ENCODE measurements at regions not wholly inside any gene's neighbourhood (a gene's known extent, or its start where the extent isn't known, plus 50 kb on each side); places are given as distances from the start of the nearest gene placed in this dataset.
"Not testable (repeated sequence)": the region's sequence is repeated elsewhere in the genome, so short reads cannot be mapped to it uniquely, and the experiment has no call there.

- no peak overlapping the region for H3K27ac ChIP-seq
- no peaks in the 10 kb centered on the region for H3K36me3 ChIP-seq
- no peaks in the 10 kb centered on the region for H3K27me3 ChIP-seq
- H3K4me1 ChIP-seq (ENCODE audit: insufficient read depth), result no peaks in the 10 kb centered on the region
- no peak for DNase-seq
- no peaks in the 10 kb centered on the region for H3K9me3 ChIP-seq
- no peak overlapping the region for H3K4me3 ChIP-seq
- intact Hi-C loops (cut with DNase I), result no loop called here
- TF ChIP-seq CTCF (IDR thresholded peaks at IDR 0.05) (no peak), EP300 (IDR thresholded peaks at IDR 0.05) (no peak), POLR2A (IDR thresholded peaks at IDR 0.05) (no peak)
Measured at GRCh38 chrX:110924871-110925270, 129.3 kb upstream of the CHRDL1 start.

GRCh38 chrX:110920991-110921390 is 125.4 kb upstream of the CHRDL1 start:
- no peaks in the 10 kb centered on the region for H3K36me3 ChIP-seq
- no peak overlapping the region for H3K27ac ChIP-seq
- H3K4me1 ChIP-seq (ENCODE audit: insufficient read depth), result no peaks in the 10 kb centered on the region
- intact Hi-C loops (cut with DNase I), result no loop called here
- no peak for DNase-seq
- H3K4me3 ChIP-seq, result no peak overlapping the region
- no peak for TF ChIP-seq POLR2A (IDR thresholded peaks at IDR 0.05)
- TF ChIP-seq EP300 (IDR thresholded peaks at IDR 0.05), result no peak
- no peak for TF ChIP-seq CTCF (IDR thresholded peaks at IDR 0.05)
- H3K27me3 ChIP-seq, result no peaks in the 10 kb centered on the region
- no peaks in the 10 kb centered on the region for H3K9me3 ChIP-seq
- 49 to 51% (median 50%) methylated on average over 3 of the region's 3 CpGs for WGBS, 3 donors

GRCh38 chrX:110915570-110915969 is 120.0 kb upstream of the CHRDL1 start:
- H3K27ac ChIP-seq, result no peak overlapping the region
- intact Hi-C loops (cut with DNase I), result no loop called here
- DNase-seq, result no peak
- H3K4me3 ChIP-seq, result no peak overlapping the region
- no peaks in the 10 kb centered on the region for H3K4me1 ChIP-seq (ENCODE audit: insufficient read depth)
- H3K27me3 ChIP-seq, result no peaks in the 10 kb centered on the region
- TF ChIP-seq EP300 (IDR thresholded peaks at IDR 0.05) (no peak), POLR2A (IDR thresholded peaks at IDR 0.05) (no peak), CTCF (IDR thresholded peaks at IDR 0.05) (no peak)
- H3K9me3 ChIP-seq, result no peaks in the 10 kb centered on the region
- H3K36me3 ChIP-seq, result no peaks in the 10 kb centered on the region

- no peak overlapping the region for H3K4me3 ChIP-seq
- intact Hi-C loops (cut with DNase I), result no loop called here
- no peaks in the 10 kb centered on the region for H3K4me1 ChIP-seq (ENCODE audit: insufficient read depth)
- DNase-seq, result no peak
- no peaks in the 10 kb centered on the region for H3K36me3 ChIP-seq
- WGBS, 3 donors, result 37 to 51% (median 43%) methylated on average over 3 of the region's 3 CpGs
- no peaks in the 10 kb centered on the region for H3K27me3 ChIP-seq
- no peak for TF ChIP-seq CTCF (IDR thresholded peaks at IDR 0.05)
- no peak for TF ChIP-seq EP300 (IDR thresholded peaks at IDR 0.05)
- no peak for TF ChIP-seq POLR2A (IDR thresholded peaks at IDR 0.05)
- no peak overlapping the region for H3K27ac ChIP-seq
- no peaks in the 10 kb centered on the region for H3K9me3 ChIP-seq
Measured at GRCh38 chrX:110915111-110915510, 119.5 kb upstream of the CHRDL1 start.

- intact Hi-C loops (cut with DNase I), result no loop called here
- no peak for DNase-seq
- TF ChIP-seq POLR2A (IDR thresholded peaks at IDR 0.05) (no peak), CTCF (IDR thresholded peaks at IDR 0.05) (no peak), EP300 (IDR thresholded peaks at IDR 0.05) (no peak)
- Histone ChIP-seq H3K9me3 (no peaks in the 10 kb centered on the region), H3K27ac (no peak overlapping the region), H3K4me3 (no peak overlapping the region), H3K36me3 (no peaks in the 10 kb centered on the region), H3K4me1 (ENCODE audit: insufficient read depth) (no peaks in the 10 kb centered on the region), H3K27me3 (no peaks in the 10 kb centered on the region)
- 18 to 30% (median 19%) methylated on average over 1 of the region's 1 CpG for WGBS, 3 donors
Measured at GRCh38 chrX:110914281-110914680, 118.7 kb upstream of the CHRDL1 start.

GRCh38 chrX:110904747-110905146 is 109.1 kb upstream of the CHRDL1 start:
- H3K4me3 ChIP-seq; H3K27me3 ChIP-seq; H3K4me1 ChIP-seq (ENCODE audit: insufficient read depth); H3K36me3 ChIP-seq; H3K27ac ChIP-seq; DNase-seq; H3K9me3 ChIP-seq; intact Hi-C loops (cut with DNase I): not testable (repeated sequence)

Measured in ovary (tissue), 7 donors.